HepG2 (cell line): ENCODE measurements at regions not wholly inside any gene's neighbourhood (a gene's known extent, or its start where the extent isn't known, plus 50 kb on each side); places are given as distances from the start of the nearest gene placed in this dataset.

ENCODE experiments used
- ATAC-seq: fragments of 200-7000 bp; cut with Tn5 transposase; 3 replicates; pipeline ENCODE4 v1.9.1; 2020; ENCODE audit warnings: mild to moderate bottlenecking, moderate library complexity
- BruUV-seq: library from RNA; stranded (reverse); fragments of 400-500 nt; replicated peaks from 2 replicates; lab custom pipeline; 2021; lab: Mats Ljungman, UMichigan
- CTCF ChIA-PET: fragments of 300-600 bp; formaldehyde crosslinking; extraction: SDS; loops from one replicate; lab custom pipeline; 2021; ENCODE audit warnings: low total read pairs, inconsistent platforms, low intra/inter-chr PET ratio; lab: Yijun Ruan, JAX
- POLR2A ChIA-PET: fragments of 350-600 bp; sonication (Branson Sonifier 250); formaldehyde crosslinking; loops from one replicate; lab custom pipeline; 2020; ENCODE audit warnings: antibody characterized with exemption, inconsistent platforms; lab: Yijun Ruan, JAX
- DNase-seq: peaks from one replicate; pipeline ENCODE4 v3.0.0-alpha.2; 2015; ENCODE audit warnings: low spot score
- FAIRE-seq: peaks from 3 replicates; lab custom pipeline; 2011; peaks lifted over from hg19 to GRCh38; lab: Jason Lieb, UNC
- H2AFZ ChIP-seq: one replicate; pipeline ENCODE4 v1.6.1; 2011; ENCODE audit warnings: low read length, inconsistent platforms
- H3K27ac ChIP-seq: fragments of 300-600 bp; 3 replicates; pipeline ENCODE4 v1.8.0; 2011; ENCODE audit warnings: mixed run types, mild to moderate bottlenecking, mixed read lengths, low read length, inconsistent platforms; ENCODE audit not compliant: insufficient read depth; ENCODE audit errors: extremely low read length
- H3K27me3 ChIP-seq, 2 experiments: fragments of 200-600 bp in 1 of 2; 2 replicates in 1 of 2; 3 replicates in 1 of 2; pipeline versions ENCODE4 v1.6.0 to v1.8.0; 2011; ENCODE audit warnings: low read length in 2 of 2, mild to moderate bottlenecking in 2 of 2, moderate library complexity in 2 of 2, inconsistent platforms in 1 of 2; ENCODE audit not compliant: insufficient read depth in 2 of 2, control insufficient read depth in 1 of 2
- H3K36me3 ChIP-seq, 2 experiments: fragments of 200-600 bp in 1 of 2; replicated peaks in 1 of 2; 2 replicates in 1 of 2; 3 replicates in 1 of 2; pipeline versions ENCODE4 v1.5.1 to v1.8.0; 2011; ENCODE audit warnings: low read length in 2 of 2, inconsistent platforms in 1 of 2; ENCODE audit not compliant: insufficient read depth in 2 of 2, control insufficient read depth in 1 of 2
- H3K4me1 ChIP-seq: 2 replicates; pipeline ENCODE4 v1.5.1; 2012; ENCODE audit warnings: low read length, inconsistent platforms; ENCODE audit not compliant: insufficient read depth
- H3K4me2 ChIP-seq: 2 replicates; pipeline ENCODE4 v1.6.0; 2011; ENCODE audit warnings: low read depth, low read length, inconsistent platforms
- H3K4me3 ChIP-seq, 3 experiments: fragments of 200-600 bp in 1 of 3; sonication (generic), shearing (Covaris generic) in 1 of 3; replicated peaks in 1 of 3; 2 replicates each; pipeline ENCODE4 v1.5.1; 2011 to 2016; ENCODE audit warnings: low read length in 3 of 3, inconsistent platforms in 2 of 3, low read depth in 2 of 3, mild to moderate bottlenecking in 2 of 3, control low read depth in 1 of 3, mixed read lengths in 1 of 3; ENCODE audit not compliant: insufficient read depth in 1 of 3
- H3K79me2 ChIP-seq: one replicate; pipeline ENCODE4 v1.6.1; 2011; ENCODE audit warnings: low read length, inconsistent platforms; ENCODE audit not compliant: insufficient read depth
- H3K9ac ChIP-seq: 2 replicates; pipeline ENCODE4 v1.6.0; 2011; ENCODE audit warnings: mild to moderate bottlenecking, low read depth, low read length, inconsistent platforms; ENCODE audit not compliant: insufficient read depth
- H3K9me3 ChIP-seq: 2 replicates; pipeline ENCODE4 v1.5.1; 2012; ENCODE audit warnings: mild to moderate bottlenecking, low read length
- H4K20me1 ChIP-seq: 2 replicates; pipeline ENCODE4 v1.6.0; 2011; ENCODE audit warnings: inconsistent platforms, mild to moderate bottlenecking, low read length, moderate library complexity; ENCODE audit not compliant: insufficient read depth
- CEBPG ChIP-seq: IDR thresholded peaks from 2 replicates; pipeline ENCODE4 v1.6.1; 2016
- RFXAP ChIP-seq: sonication (generic); formaldehyde crosslinking; IDR thresholded peaks from 2 replicates; pipeline ENCODE4 v1.4.0; 2020; ENCODE audit warnings: missing genetic modification reagents, borderline replicate concordance
- ZNF441 ChIP-seq: sonication (generic); formaldehyde crosslinking; IDR thresholded peaks from 2 replicates; pipeline ENCODE4 v1.7.0; 2021; ENCODE audit warnings: missing genetic modification reagents, borderline replicate concordance
- ZNF75D ChIP-seq: sonication (generic); formaldehyde crosslinking; IDR thresholded peaks from 2 replicates; pipeline ENCODE4 v1.8.1; 2023; ENCODE audit warnings: missing genetic modification reagents, mild to moderate bottlenecking, borderline replicate concordance
- WGBS: methylation state at CpG from one replicate; pipeline ENCODE4 v1.1.6; 2017; ENCODE audit warnings: low lambda C conversion rate; 5-methylcytosine and 5-hydroxymethylcytosine counted together
- in situ Hi-C: cut with HindIII; loops from 2 replicates; pipeline ENCODE4 v1.10.0; 2017; ENCODE audit warnings: low pct_unique_long_range_greater_than_20kb; ENCODE audit not compliant: extremely low pct_ligation_motif_present
- intact Hi-C: fragments of 100-400 bp; cut with micrococcal nuclease; formaldehyde crosslinking; loops from one replicate; pipeline ENCODE4 v1.10.0; 2022; ENCODE audit not compliant: unreplicated experiment

DNA sequence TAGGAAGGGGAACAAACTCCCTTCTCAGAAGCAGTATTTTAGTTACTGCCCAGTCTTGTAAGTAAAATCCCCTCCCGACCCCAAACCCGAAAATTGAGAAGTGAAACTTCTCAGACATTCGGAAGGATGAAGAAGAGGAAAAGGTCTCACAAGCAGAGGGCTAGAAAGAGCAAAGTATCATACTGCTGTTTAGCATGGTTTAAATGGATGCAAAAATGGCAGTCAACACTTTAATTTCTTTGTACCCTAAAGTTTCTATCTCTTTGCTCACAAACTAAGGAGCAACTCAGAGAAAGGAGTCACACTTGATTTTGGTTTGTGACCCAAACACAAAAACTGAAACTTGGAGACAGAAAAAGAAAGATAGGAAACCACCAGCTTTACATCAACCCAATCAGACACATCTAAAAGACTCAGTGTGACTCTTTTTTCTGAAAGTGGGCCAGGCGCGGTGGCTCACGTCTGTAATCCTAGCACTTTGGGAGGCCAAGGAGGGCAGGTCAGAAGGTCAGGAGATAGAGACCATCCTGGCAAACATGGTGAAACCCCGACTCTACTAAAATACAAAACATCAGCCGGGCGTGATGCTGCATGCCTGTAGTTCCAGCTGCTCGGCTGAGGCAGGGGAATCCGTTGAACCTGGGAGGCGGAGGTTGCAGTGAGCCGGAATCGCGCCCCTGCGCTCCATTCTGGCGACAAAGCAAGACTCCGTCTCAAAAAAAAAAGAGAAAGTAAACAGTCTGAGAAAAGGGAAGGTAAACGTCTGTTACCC, 63.2 kb upstream of the ATP11B start:
- peak; percentile 82 for ATAC-seq
- H3K27ac ChIP-seq: no peak overlapping the region

DNA sequence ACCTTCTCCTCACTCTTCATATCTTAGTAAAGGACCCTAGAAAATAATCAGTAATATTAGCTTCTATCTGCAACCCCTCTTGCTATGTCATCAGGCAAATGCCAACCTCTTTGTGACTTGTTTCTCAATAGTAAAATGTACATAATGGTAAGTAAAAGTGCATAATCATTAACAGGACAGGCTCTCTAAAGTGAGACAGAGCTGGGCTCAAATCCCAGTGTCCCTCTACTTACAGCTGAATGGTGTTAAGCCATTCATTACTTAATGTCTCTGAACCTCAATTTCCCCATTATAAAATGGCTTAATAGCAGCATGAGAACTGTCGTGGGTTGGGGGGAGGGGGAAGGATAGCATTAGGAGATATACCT, 62.6 kb upstream of the ATP11B start:
- no peaks in the 10 kb centered on the region for H3K36me3 ChIP-seq
- no peaks in the 10 kb centered on the region for H4K20me1 ChIP-seq
- no peak overlapping the region for H3K9ac ChIP-seq
- H3K4me2 ChIP-seq: peak overlapping the region; percentile 37
- H3K79me2 ChIP-seq: no peaks in the 10 kb centered on the region
- no peak overlapping the region for H2AFZ ChIP-seq
- peak; percentile 79 for ATAC-seq
- no peak for FAIRE-seq
- H3K9me3 ChIP-seq: no peaks in the 10 kb centered on the region
- H3K4me1 ChIP-seq: peaks cover 11% of the 10 kb centered on the region
- no peak overlapping the region for H3K27ac ChIP-seq
- in situ Hi-C loops: no loop called here
- TF ChIP-seq CEBPG (CRISPR knock-in tag) (0 out of 2 replicates have a peak, but pooled peaks have one; percentile 24), ZNF75D (no peak)
- TF ChIP-seq, all 625 proteins: peak for 1
- WGBS: 5% methylated on average over 1 of the region's 1 CpG
- intact Hi-C loops: no loop called here
- peaks cover 0 to 9% of the 10 kb centered on the region in 2 experiments; a peak in 3 of 5 replicates for H3K27me3 ChIP-seq
- peak overlapping the region; percentile 11 to 35 (median 35); a peak in 5 of 6 replicates for H3K4me3 ChIP-seq
- BruUV-seq: no TSS peak
- peak; percentile 18 for DNase-seq
- CTCF ChIA-PET: no interaction called here
- POLR2A ChIA-PET: no interaction called here

More for the DNA sequence above, 63.2 kb upstream of the ATP11B start:
- Histone ChIP-seq H3K4me1 (peaks cover 11% of the 10 kb centered on the region), H3K27me3 (peaks cover 0 to 15% of the 10 kb centered on the region in 2 experiments; a peak in 2 of 5 replicates), H4K20me1 (no peaks in the 10 kb centered on the region), H3K4me2 (peak overlapping the region; percentile 37), H3K79me2 (no peaks in the 10 kb centered on the region), H3K36me3 (no peaks in the 10 kb centered on the region), H2AFZ (no peak overlapping the region), H3K4me3 (peak overlapping the region; percentile 11 to 35 (median 35); a peak in 5 of 6 replicates), H3K9me3 (no peaks in the 10 kb centered on the region), H3K9ac (no peak overlapping the region)
- no TSS peak for BruUV-seq
- intact Hi-C loops (no loop called here), in situ Hi-C loops (no loop called here)
- POLR2A ChIA-PET: no interaction called here
- TF ChIP-seq ZNF441 (CRISPR knock-in tag): peak; percentile 81; the same call in 1 of the 2 replicates
- TF ChIP-seq RFXAP: no peak
- FAIRE-seq (no peak), DNase-seq (no peak)
- CTCF ChIA-PET: no interaction called here
- 11% methylated on average over 19 of the region's 19 CpGs for WGBS
